CD8-positive, alpha-beta memory T cell (primary cell): ENCODE measurements at regions not wholly inside any gene's neighbourhood (a gene's known extent, or its start where the extent isn't known, plus 50 kb on each side); places are given as distances from the start of the nearest gene placed in this dataset.
A peak's percentile ranks its signal among the peaks of the same experiment; 100 is the strongest.

Experiments used
- CTCF ChIA-PET: fragments of 350-600 bp; sonication (Branson Sonifier 250); formaldehyde crosslinking; loops from one replicate; lab custom pipeline; 2021; ENCODE audit warnings: antibody characterized with exemption; lab: Charles Lee
- POLR2A ChIA-PET: fragments of 350-600 bp; sonication (Branson Sonifier 250); formaldehyde crosslinking; loops from one replicate; lab custom pipeline; 2021; ENCODE audit warnings: antibody characterized with exemption; lab: Charles Lee
- DNase-seq, 5 donors: peaks; one replicate each; pipeline versions ENCODE4 v3.0.0 to v3.0.0-alpha.2; 2020 to 2022; ENCODE audit warnings: mixed read lengths in 1 of 5
- H3K27ac ChIP-seq: one replicate; pipeline ENCODE4 v1.7.0; 2013; ENCODE audit warnings: low read depth, mild to moderate bottlenecking, low read length, moderate library complexity
- H3K27me3 ChIP-seq: 2 replicates; pipeline ENCODE4 v1.7.0; 2013; ENCODE audit warnings: low read length, mild to moderate bottlenecking; ENCODE audit not compliant: insufficient read depth, poor library complexity, severe bottlenecking
- H3K36me3 ChIP-seq: 2 replicates; pipeline ENCODE4 v1.7.0; 2013; ENCODE audit warnings: mild to moderate bottlenecking, low read length, moderate library complexity; ENCODE audit not compliant: insufficient read depth
- H3K4me1 ChIP-seq: 2 replicates; pipeline ENCODE4 v1.7.0; 2013; ENCODE audit warnings: mild to moderate bottlenecking, low read length, moderate library complexity; ENCODE audit not compliant: insufficient read depth
- H3K4me3 ChIP-seq: 2 replicates; pipeline ENCODE4 v1.7.0; 2013; ENCODE audit warnings: mild to moderate bottlenecking, low read length
- H3K9me3 ChIP-seq: 2 replicates; pipeline ENCODE4 v1.7.0; 2013; ENCODE audit warnings: mild to moderate bottlenecking, low read length
- H3K27ac Mint-ChIP-seq, 8 donors: one replicate each; pipeline ENCODE4 v1.8.0; 2020 to 2021; ENCODE audit warnings: mixed read lengths in 8 of 8, mild to moderate bottlenecking in 6 of 8, inconsistent platforms in 3 of 8, moderate library complexity in 3 of 8
- H3K27me3 Mint-ChIP-seq, 2 donors: one replicate each; pipeline ENCODE4 v1.8.0; 2020 to 2021; ENCODE audit warnings: mixed read lengths in 2 of 2, mild to moderate bottlenecking in 1 of 2, moderate library complexity in 1 of 2
- H3K36me3 Mint-ChIP-seq, 3 donors: one replicate each; pipeline ENCODE4 v1.8.0; 2020 to 2021; ENCODE audit warnings: mixed read lengths in 3 of 3, inconsistent platforms in 1 of 3, mild to moderate bottlenecking in 1 of 3
- H3K4me1 Mint-ChIP-seq, 3 donors: one replicate each; pipeline ENCODE4 v1.8.0; 2020 to 2021; ENCODE audit warnings: mixed read lengths in 3 of 3, inconsistent platforms in 1 of 3, mild to moderate bottlenecking in 1 of 3
- H3K4me3 Mint-ChIP-seq, 7 donors: one replicate each; pipeline ENCODE4 v1.8.0; 2020 to 2021; ENCODE audit warnings: mixed read lengths in 7 of 7, mild to moderate bottlenecking in 6 of 7, moderate library complexity in 4 of 7, inconsistent platforms in 2 of 7
- H3K9me3 Mint-ChIP-seq, 5 donors: one replicate each; pipeline ENCODE4 v1.8.0; 2020 to 2022; ENCODE audit warnings: mixed read lengths in 5 of 5, mild to moderate bottlenecking in 3 of 5, moderate library complexity in 2 of 5, inconsistent platforms in 1 of 5

GRCh38 chr6:40809627-40810026 is 222.5 kb upstream of the LRFN2 start:
- CTCF ChIA-PET, result interaction anchor here (1.7 kb wide), 1 partner anchor 13 kb away, joined by 4 read pairs; no protein-coding TSS in a partner anchor
- H3K36me3 Mint-ChIP-seq, result no peaks in the 10 kb centered on the region
- no peak for DNase-seq
- no peaks in the 10 kb centered on the region for H3K9me3 Mint-ChIP-seq
- H3K27me3 Mint-ChIP-seq, result peaks cover 4 to 5% of the 10 kb centered on the region in 2 donors
- no peak overlapping the region for H3K4me3 ChIP-seq
- no peaks in the 10 kb centered on the region for H3K9me3 ChIP-seq
- H3K4me3 Mint-ChIP-seq, result no peak overlapping the region
- no peaks in the 10 kb centered on the region for H3K4me1 ChIP-seq
- POLR2A ChIA-PET, result no interaction called here
- H3K27me3 ChIP-seq, result no peaks in the 10 kb centered on the region
- H3K27ac ChIP-seq, result no peak overlapping the region
- no peaks in the 10 kb centered on the region for H3K36me3 ChIP-seq
- H3K4me1 Mint-ChIP-seq, result no peaks in the 10 kb centered on the region
- no peak overlapping the region for H3K27ac Mint-ChIP-seq

- Mint-ChIP-seq H3K27me3 (peaks cover 0 to 2% of the 10 kb centered on the region in 2 donors), H3K4me3 (no peak overlapping the region), H3K36me3 (no peaks in the 10 kb centered on the region), H3K4me1 (no peaks in the 10 kb centered on the region), H3K9me3 (no peaks in the 10 kb centered on the region), H3K27ac (no peak overlapping the region)
- POLR2A ChIA-PET, result no interaction called here
- Histone ChIP-seq H3K4me1 (no peaks in the 10 kb centered on the region), H3K27ac (no peak overlapping the region), H3K9me3 (no peaks in the 10 kb centered on the region), H3K36me3 (no peaks in the 10 kb centered on the region), H3K27me3 (no peaks in the 10 kb centered on the region), H3K4me3 (no peak overlapping the region)
- DNase-seq, result no peak
- CTCF ChIA-PET, result no interaction called here
Observed at GRCh38 chr6:40807484-40807883, 220.3 kb upstream of the LRFN2 start.

GRCh38 chr6:40806256-40806864 is 219.2 kb upstream of the LRFN2 start:
- H3K9me3 Mint-ChIP-seq, result no peaks in the 10 kb centered on the region
- Histone ChIP-seq H3K4me3 (no peak overlapping the region), H3K9me3 (no peaks in the 10 kb centered on the region), H3K4me1 (no peaks in the 10 kb centered on the region), H3K27ac (no peak overlapping the region), H3K27me3 (no peaks in the 10 kb centered on the region), H3K36me3 (no peaks in the 10 kb centered on the region)
- peak overlapping the region in 1 of 8 donors; percentile 83 for H3K27ac Mint-ChIP-seq
- no peak overlapping the region for H3K4me3 Mint-ChIP-seq
- ChIA-PET POLR2A (no interaction called here), CTCF (no interaction called here)
- peaks cover 0 to 3% of the 10 kb centered on the region in 2 donors for H3K27me3 Mint-ChIP-seq
- H3K36me3 Mint-ChIP-seq, result no peaks in the 10 kb centered on the region
- H3K4me1 Mint-ChIP-seq, result peaks cover 0 to 2% (median 0%) of the 10 kb centered on the region in 3 donors
- DNase-seq, result no peak

- no peaks in the 10 kb centered on the region for H3K36me3 ChIP-seq
- H3K4me3 Mint-ChIP-seq, result no peak overlapping the region
- H3K9me3 Mint-ChIP-seq, result no peaks in the 10 kb centered on the region
- H3K36me3 Mint-ChIP-seq, result no peaks in the 10 kb centered on the region
- no peaks in the 10 kb centered on the region for H3K27me3 ChIP-seq
- H3K27me3 Mint-ChIP-seq, result peaks cover 0 to 2% of the 10 kb centered on the region in 2 donors
- no peak for DNase-seq
- POLR2A ChIA-PET, result no interaction called here
- no peak overlapping the region for H3K27ac ChIP-seq
- H3K27ac Mint-ChIP-seq, result peak overlapping the region in 2 of 8 donors; percentile 27 to 72
- peaks cover 0 to 2% (median 0%) of the 10 kb centered on the region in 3 donors for H3K4me1 Mint-ChIP-seq
- no peaks in the 10 kb centered on the region for H3K4me1 ChIP-seq
- CTCF ChIA-PET, result no interaction called here
- no peaks in the 10 kb centered on the region for H3K9me3 ChIP-seq
- no peak overlapping the region for H3K4me3 ChIP-seq
Observed at GRCh38 chr6:40805336-40805735, 218.2 kb upstream of the LRFN2 start.

- ChIA-PET CTCF (no interaction called here), POLR2A (no interaction called here)
- no peak overlapping the region for H3K4me3 ChIP-seq
- Mint-ChIP-seq H3K27ac (peak overlapping the region in 2 of 8 donors; percentile 27 to 72), H3K27me3 (peaks cover 0 to 2% of the 10 kb centered on the region in 2 donors), H3K4me1 (peaks cover 0 to 2% (median 0%) of the 10 kb centered on the region in 3 donors), H3K9me3 (no peaks in the 10 kb centered on the region), H3K36me3 (no peaks in the 10 kb centered on the region), H3K4me3 (no peak overlapping the region)
- H3K27ac ChIP-seq, result no peak overlapping the region
- no peaks in the 10 kb centered on the region for H3K27me3 ChIP-seq
- no peak for DNase-seq
- H3K36me3 ChIP-seq, result no peaks in the 10 kb centered on the region
- H3K4me1 ChIP-seq, result no peaks in the 10 kb centered on the region
- no peaks in the 10 kb centered on the region for H3K9me3 ChIP-seq
Observed at GRCh38 chr6:40804905-40805304, 217.7 kb upstream of the LRFN2 start.

GRCh38 chr6:40803897-40804702 is 216.9 kb upstream of the LRFN2 start:
- Histone ChIP-seq H3K27ac (no peak overlapping the region), H3K4me1 (no peaks in the 10 kb centered on the region), H3K9me3 (no peaks in the 10 kb centered on the region), H3K27me3 (no peaks in the 10 kb centered on the region), H3K4me3 (no peak overlapping the region), H3K36me3 (no peaks in the 10 kb centered on the region)
- H3K36me3 Mint-ChIP-seq, result no peaks in the 10 kb centered on the region
- POLR2A ChIA-PET, result no interaction called here
- no peak overlapping the region for H3K27ac Mint-ChIP-seq
- CTCF ChIA-PET, result no interaction called here
- H3K9me3 Mint-ChIP-seq, result no peaks in the 10 kb centered on the region
- peaks cover 0 to 2% (median 0%) of the 10 kb centered on the region in 3 donors for H3K4me1 Mint-ChIP-seq
- H3K4me3 Mint-ChIP-seq, result no peak overlapping the region
- peaks cover 2 to 3% of the 10 kb centered on the region in 2 donors for H3K27me3 Mint-ChIP-seq
- no peak for DNase-seq

- Histone ChIP-seq H3K27me3 (no peaks in the 10 kb centered on the region), H3K4me3 (no peak overlapping the region), H3K4me1 (no peaks in the 10 kb centered on the region), H3K9me3 (no peaks in the 10 kb centered on the region), H3K27ac (no peak overlapping the region), H3K36me3 (no peaks in the 10 kb centered on the region)
- no peak for DNase-seq
- ChIA-PET CTCF (no interaction called here), POLR2A (no interaction called here)
- Mint-ChIP-seq H3K9me3 (no peaks in the 10 kb centered on the region), H3K27me3 (peaks cover 5 to 8% of the 10 kb centered on the region in 2 donors), H3K36me3 (no peaks in the 10 kb centered on the region), H3K4me3 (no peak overlapping the region), H3K27ac (no peak overlapping the region), H3K4me1 (peaks cover 0 to 2% (median 0%) of the 10 kb centered on the region in 3 donors)
Observed at GRCh38 chr6:40802481-40802880, 215.3 kb upstream of the LRFN2 start.
